ENCODE measurements at regions not wholly inside any gene's neighbourhood (a gene's known extent, or its start where the extent isn't known, plus 50 kb on each side); places are given as distances from the start of the nearest gene placed in this dataset.

GRCh38 chr6:131399433-131399832 lies 173.6 kb upstream of the ARG1 start:
- Histone ChIP-seq H3K27ac (ENCODE audit: control insufficient read depth, insufficient read depth, low read length) (no peak overlapping the region), H3K9me3 (ENCODE audit: control insufficient read depth, low read depth, low read length) (no peaks in the 10 kb centered on the region), H3K79me2 (ENCODE audit: control insufficient read depth, insufficient read depth, low read length) (no peaks in the 10 kb centered on the region), H3K4me3 (ENCODE audit: control insufficient read depth in 2 of 3, extremely low read depth in 1 of 3, insufficient read depth in 2 of 3, low read depth in 1 of 3, low read length in 3 of 3) (no peak overlapping the region), H2AFZ (ENCODE audit: control insufficient read depth, low read length) (no peak overlapping the region), H3K9ac (ENCODE audit: control insufficient read depth, extremely low read depth, insufficient read depth, low read length) (no peak overlapping the region), H3K4me1 (ENCODE audit: control insufficient read depth, extremely low read depth, insufficient read depth, low read length) (peaks cover 6% of the 10 kb centered on the region), H3K36me3 (ENCODE audit: control insufficient read depth in 2 of 2, extremely low read depth in 1 of 2, insufficient read depth in 2 of 2, low read length in 2 of 2) (no peaks in the 10 kb centered on the region), H3K27me3 (ENCODE audit: control insufficient read depth, extremely low read depth, insufficient read depth, low read length) (no peaks in the 10 kb centered on the region), H4K20me1 (ENCODE audit: control insufficient read depth, extremely low read depth, insufficient read depth, low read length) (no peaks in the 10 kb centered on the region), H3K4me2 (ENCODE audit: control insufficient read depth, extremely low read depth, insufficient read depth, low read depth, low read length) (no peak overlapping the region), H3K9me1 (ENCODE audit: control insufficient read depth, extremely low read depth, insufficient read depth, low read length) (no peaks in the 10 kb centered on the region)
- TF ChIP-seq EZH2 (IDR thresholded peaks at IDR 0.05; ENCODE audit: low read length) (no peak), CTCF (optimal IDR thresholded peaks at IDR 0.05 in 1 of 3, IDR thresholded peaks at IDR 0.05 in 1 of 3, conservative IDR thresholded peaks at IDR 0.05 in 1 of 3; ENCODE audit: extremely low read depth in 1 of 3, insufficient read depth in 2 of 3, low read length in 3 of 3) (no peak)
- FAIRE-seq (peak; percentile 9), DNase-seq (ENCODE audit: low read depth, low spot score) (no peak)
- dilution Hi-C loops (cut with MboI; ENCODE audit: extremely low pct_ligation_motif_present, low sequenced_read_pairs), result no loop called here

DNA sequence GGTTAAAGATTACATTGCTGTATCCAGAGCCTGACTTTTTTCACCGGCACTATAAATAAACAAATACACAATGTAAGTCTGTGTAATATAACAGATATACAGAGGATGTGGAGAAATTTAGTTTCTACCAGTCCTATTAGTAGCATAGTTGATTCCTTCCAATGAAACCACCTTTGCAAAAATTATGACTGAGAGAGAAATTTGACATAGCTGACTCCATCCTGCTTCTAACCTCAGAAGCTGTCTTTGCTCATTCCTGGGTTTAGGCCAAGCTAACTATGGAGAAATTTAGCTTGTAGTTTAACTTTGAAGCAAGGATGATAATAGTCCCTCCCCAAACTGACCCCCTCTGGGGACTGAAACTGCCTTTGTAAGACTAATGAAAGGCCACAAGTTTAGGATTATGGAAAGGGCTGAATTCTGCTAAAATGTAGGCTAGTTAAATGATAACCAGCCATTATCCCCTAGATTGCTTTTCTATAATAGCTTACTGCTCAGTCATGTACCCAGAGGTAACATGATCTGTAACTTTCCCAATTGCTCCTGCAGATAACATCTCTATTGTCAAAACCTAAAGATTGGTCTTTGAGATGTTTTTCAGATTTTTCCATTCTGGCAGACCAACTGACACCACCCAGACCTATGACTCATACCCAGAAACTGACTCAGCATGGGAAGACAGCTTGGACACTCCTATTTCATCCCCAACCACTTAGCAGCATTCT lies 172.8 kb upstream of the ARG1 start:
- TF ChIP-seq CTCF (optimal IDR thresholded peaks at IDR 0.05 in 1 of 3, IDR thresholded peaks at IDR 0.05 in 1 of 3, conservative IDR thresholded peaks at IDR 0.05 in 1 of 3; ENCODE audit: extremely low read depth in 1 of 3, insufficient read depth in 2 of 3, low read length in 3 of 3) (no peak), EZH2 (IDR thresholded peaks at IDR 0.05; ENCODE audit: low read length) (no peak)
- H3K4me3 ChIP-seq (ENCODE audit: control insufficient read depth in 2 of 3, extremely low read depth in 1 of 3, insufficient read depth in 2 of 3, low read depth in 1 of 3, low read length in 3 of 3), result no peak overlapping the region
- no peak overlapping the region for H3K27ac ChIP-seq (ENCODE audit: control insufficient read depth, insufficient read depth, low read length)
- no peak overlapping the region for H2AFZ ChIP-seq (ENCODE audit: control insufficient read depth, low read length)
- H3K36me3 ChIP-seq (ENCODE audit: control insufficient read depth in 2 of 2, extremely low read depth in 1 of 2, insufficient read depth in 2 of 2, low read length in 2 of 2), result no peaks in the 10 kb centered on the region
- no peak overlapping the region for H3K9ac ChIP-seq (ENCODE audit: control insufficient read depth, extremely low read depth, insufficient read depth, low read length)
- H3K79me2 ChIP-seq (ENCODE audit: control insufficient read depth, insufficient read depth, low read length), result no peaks in the 10 kb centered on the region
- H3K4me2 ChIP-seq (ENCODE audit: control insufficient read depth, extremely low read depth, insufficient read depth, low read depth, low read length), result no peak overlapping the region
- peaks cover 6% of the 10 kb centered on the region for H3K4me1 ChIP-seq (ENCODE audit: control insufficient read depth, extremely low read depth, insufficient read depth, low read length)
- FAIRE-seq, result peak; percentile 71
- H4K20me1 ChIP-seq (ENCODE audit: control insufficient read depth, extremely low read depth, insufficient read depth, low read length), result no peaks in the 10 kb centered on the region
- no peaks in the 10 kb centered on the region for H3K27me3 ChIP-seq (ENCODE audit: control insufficient read depth, extremely low read depth, insufficient read depth, low read length)
- H3K9me1 ChIP-seq (ENCODE audit: control insufficient read depth, extremely low read depth, insufficient read depth, low read length), result no peaks in the 10 kb centered on the region
- peak; percentile 4 for DNase-seq (ENCODE audit: low read depth, low spot score)
- H3K9me3 ChIP-seq (ENCODE audit: control insufficient read depth, low read depth, low read length), result no peaks in the 10 kb centered on the region
- dilution Hi-C loops (cut with MboI; ENCODE audit: extremely low pct_ligation_motif_present, low sequenced_read_pairs), result no loop called here
